IPS-18a (cell line): ENCODE measurements at regions not wholly inside any gene's neighbourhood (a gene's known extent, or its start where the extent isn't known, plus 50 kb on each side); places are given as distances from the start of the nearest gene placed in this dataset.

Source experiments
- H3K27ac ChIP-seq: one replicate; pipeline ENCODE4 v1.5.1; 2013; ENCODE audit warnings: low read length
- H3K27me3 ChIP-seq: one replicate; pipeline ENCODE4 v1.6.1; 2013; ENCODE audit warnings: mild to moderate bottlenecking, low read length; ENCODE audit not compliant: control insufficient read depth, insufficient read depth
- H3K36me3 ChIP-seq: one replicate; pipeline ENCODE4 v1.6.1; 2013; ENCODE audit warnings: low read depth, low read length; ENCODE audit not compliant: control insufficient read depth
- H3K4me1 ChIP-seq: one replicate; pipeline ENCODE4 v1.6.1; 2013; ENCODE audit warnings: low read depth, low read length; ENCODE audit not compliant: control insufficient read depth
- H3K4me3 ChIP-seq: one replicate; pipeline ENCODE4 v1.5.1; 2013; ENCODE audit warnings: low read length
- H3K9ac ChIP-seq: one replicate; pipeline ENCODE4 v1.6.1; 2013; ENCODE audit warnings: mild to moderate bottlenecking, low read length, moderate library complexity
- H3K9me3 ChIP-seq: one replicate; pipeline ENCODE4 v1.6.1; 2013; ENCODE audit warnings: low read depth, low read length; ENCODE audit not compliant: control insufficient read depth

GRCh38 chr9:118786877-118787276 lies 582.4 kb downstream of the BRINP1 start:
- no peak overlapping the region for H3K4me3 ChIP-seq
- no peaks in the 10 kb centered on the region for H3K36me3 ChIP-seq
- no peaks in the 10 kb centered on the region for H3K4me1 ChIP-seq
- no peaks in the 10 kb centered on the region for H3K9me3 ChIP-seq
- H3K27ac ChIP-seq: no peak overlapping the region
- no peak overlapping the region for H3K9ac ChIP-seq
- H3K27me3 ChIP-seq: no peaks in the 10 kb centered on the region

- Histone ChIP-seq H3K4me3 (peak overlapping the region; percentile 33), H3K27ac (no peak overlapping the region), H3K36me3 (no peaks in the 10 kb centered on the region), H3K9ac (no peak overlapping the region), H3K9me3 (no peaks in the 10 kb centered on the region), H3K27me3 (no peaks in the 10 kb centered on the region), H3K4me1 (no peaks in the 10 kb centered on the region)
Observed at GRCh38 chr9:118809160-118809625, 560.0 kb downstream of the BRINP1 start.

- no peak overlapping the region for H3K4me3 ChIP-seq
- no peak overlapping the region for H3K9ac ChIP-seq
- H3K27ac ChIP-seq: no peak overlapping the region
- no peaks in the 10 kb centered on the region for H3K36me3 ChIP-seq
- H3K4me1 ChIP-seq: no peaks in the 10 kb centered on the region
- no peaks in the 10 kb centered on the region for H3K27me3 ChIP-seq
- H3K9me3 ChIP-seq: no peaks in the 10 kb centered on the region
Observed at GRCh38 chr9:118829334-118829733, 539.9 kb downstream of the BRINP1 start.

GRCh38 chr9:118832371-118832770 lies 536.9 kb downstream of the BRINP1 start:
- no peaks in the 10 kb centered on the region for H3K4me1 ChIP-seq
- H3K36me3 ChIP-seq: no peaks in the 10 kb centered on the region
- H3K4me3 ChIP-seq: no peak overlapping the region
- no peak overlapping the region for H3K9ac ChIP-seq
- H3K9me3 ChIP-seq: no peaks in the 10 kb centered on the region
- no peak overlapping the region for H3K27ac ChIP-seq
- no peaks in the 10 kb centered on the region for H3K27me3 ChIP-seq

GRCh38 chr9:118836891-118837290 lies 532.3 kb downstream of the BRINP1 start:
- H3K9me3 ChIP-seq: no peaks in the 10 kb centered on the region
- H3K27me3 ChIP-seq: no peaks in the 10 kb centered on the region
- H3K4me3 ChIP-seq: no peak overlapping the region
- no peaks in the 10 kb centered on the region for H3K36me3 ChIP-seq
- H3K27ac ChIP-seq: no peak overlapping the region
- no peaks in the 10 kb centered on the region for H3K4me1 ChIP-seq
- H3K9ac ChIP-seq: no peak overlapping the region

GRCh38 chr9:118871531-118871930 lies 497.7 kb downstream of the BRINP1 start:
- no peak overlapping the region for H3K27ac ChIP-seq
- no peaks in the 10 kb centered on the region for H3K4me1 ChIP-seq
- H3K9ac ChIP-seq: no peak overlapping the region
- no peaks in the 10 kb centered on the region for H3K27me3 ChIP-seq
- H3K36me3 ChIP-seq: no peaks in the 10 kb centered on the region
- H3K9me3 ChIP-seq: no peaks in the 10 kb centered on the region
- no peak overlapping the region for H3K4me3 ChIP-seq

- Histone ChIP-seq H3K27ac (no peak overlapping the region), H3K9me3 (no peaks in the 10 kb centered on the region), H3K4me3 (no peak overlapping the region), H3K9ac (no peak overlapping the region), H3K36me3 (no peaks in the 10 kb centered on the region), H3K27me3 (no peaks in the 10 kb centered on the region), H3K4me1 (no peaks in the 10 kb centered on the region)
Observed at GRCh38 chr9:118882684-118883083, 486.6 kb downstream of the BRINP1 start.

- Histone ChIP-seq H3K9me3 (no peaks in the 10 kb centered on the region), H3K4me3 (no peak overlapping the region), H3K27ac (no peak overlapping the region), H3K9ac (no peak overlapping the region), H3K27me3 (no peaks in the 10 kb centered on the region), H3K36me3 (no peaks in the 10 kb centered on the region), H3K4me1 (no peaks in the 10 kb centered on the region)
Observed at GRCh38 chr9:118883411-118883810, 485.8 kb downstream of the BRINP1 start.

- Histone ChIP-seq H3K9me3 (no peaks in the 10 kb centered on the region), H3K27ac (no peak overlapping the region), H3K36me3 (no peaks in the 10 kb centered on the region), H3K4me3 (no peak overlapping the region), H3K9ac (no peak overlapping the region), H3K4me1 (no peaks in the 10 kb centered on the region), H3K27me3 (no peaks in the 10 kb centered on the region)
Observed at GRCh38 chr9:118891213-118891612, 478.0 kb downstream of the BRINP1 start.

- H3K9me3 ChIP-seq: no peaks in the 10 kb centered on the region
Observed at GRCh38 chr9:118896324-118897000, 472.8 kb downstream of the BRINP1 start.

GRCh38 chr9:118918180-118918579 lies 451.1 kb downstream of the BRINP1 start:
- no peaks in the 10 kb centered on the region for H3K27me3 ChIP-seq
- no peaks in the 10 kb centered on the region for H3K9me3 ChIP-seq
- H3K4me1 ChIP-seq: no peaks in the 10 kb centered on the region
- H3K9ac ChIP-seq: no peak overlapping the region
- no peak overlapping the region for H3K27ac ChIP-seq
- H3K36me3 ChIP-seq: no peaks in the 10 kb centered on the region
- H3K4me3 ChIP-seq: no peak overlapping the region

More at GRCh38 chr9:118896324-118897000, 472.8 kb downstream of the BRINP1 start:
- Histone ChIP-seq H3K27ac (no peak overlapping the region), H3K4me1 (no peaks in the 10 kb centered on the region), H3K27me3 (no peaks in the 10 kb centered on the region), H3K9ac (no peak overlapping the region), H3K36me3 (no peaks in the 10 kb centered on the region), H3K4me3 (no peak overlapping the region)

GRCh38 chr9:118928722-118929121 lies 440.5 kb downstream of the BRINP1 start:
- H3K27ac ChIP-seq: no peak overlapping the region
- no peak overlapping the region for H3K4me3 ChIP-seq
- H3K36me3 ChIP-seq: no peaks in the 10 kb centered on the region
- peaks cover 19% of the 10 kb centered on the region for H3K27me3 ChIP-seq
- no peak overlapping the region for H3K9ac ChIP-seq
- peaks cover 7% of the 10 kb centered on the region for H3K4me1 ChIP-seq
- H3K9me3 ChIP-seq: no peaks in the 10 kb centered on the region
